Type B pancreatic cell (in vitro differentiated cells): ENCODE measurements at regions not wholly inside any gene's neighbourhood (a gene's known extent, or its start where the extent isn't known, plus 50 kb on each side); places are given as distances from the start of the nearest gene placed in this dataset.

Experiments
- DNase-seq: peaks from one replicate; pipeline ENCODE4 v3.0.0; 2021; ENCODE audit warnings: mixed read lengths; ENCODE audit not compliant: unreplicated experiment; ENCODE audit errors: extremely low spot score
- H3K27ac Mint-ChIP-seq: 2 replicates; pipeline ENCODE4 v1.8.0; 2021; ENCODE audit warnings: mild to moderate bottlenecking, mixed read lengths
- H3K27me3 Mint-ChIP-seq: 2 replicates; pipeline ENCODE4 v1.8.0; 2021; ENCODE audit warnings: mixed read lengths
- H3K36me3 Mint-ChIP-seq: 2 replicates; pipeline ENCODE4 v1.8.0; 2021; ENCODE audit warnings: mixed read lengths
- H3K4me1 Mint-ChIP-seq: one replicate; pipeline ENCODE4 v1.8.0; 2021; ENCODE audit warnings: mixed read lengths; ENCODE audit not compliant: unreplicated experiment
- H3K4me3 Mint-ChIP-seq: 2 replicates; pipeline ENCODE4 v1.8.0; 2021; ENCODE audit warnings: mild to moderate bottlenecking, mixed read lengths
- H3K9me3 Mint-ChIP-seq: 2 replicates; pipeline ENCODE4 v1.8.0; 2021; ENCODE audit warnings: mixed read lengths
- TF ChIP-seq, protein P1 (sequence below): fragments of 200-600 bp; sonication (generic); conservative IDR thresholded peaks from 2 replicates; pipeline ENCODE4 v1.5.0; 2021; ENCODE audit warnings: antibody characterized with exemption, mild to moderate bottlenecking

DNA sequence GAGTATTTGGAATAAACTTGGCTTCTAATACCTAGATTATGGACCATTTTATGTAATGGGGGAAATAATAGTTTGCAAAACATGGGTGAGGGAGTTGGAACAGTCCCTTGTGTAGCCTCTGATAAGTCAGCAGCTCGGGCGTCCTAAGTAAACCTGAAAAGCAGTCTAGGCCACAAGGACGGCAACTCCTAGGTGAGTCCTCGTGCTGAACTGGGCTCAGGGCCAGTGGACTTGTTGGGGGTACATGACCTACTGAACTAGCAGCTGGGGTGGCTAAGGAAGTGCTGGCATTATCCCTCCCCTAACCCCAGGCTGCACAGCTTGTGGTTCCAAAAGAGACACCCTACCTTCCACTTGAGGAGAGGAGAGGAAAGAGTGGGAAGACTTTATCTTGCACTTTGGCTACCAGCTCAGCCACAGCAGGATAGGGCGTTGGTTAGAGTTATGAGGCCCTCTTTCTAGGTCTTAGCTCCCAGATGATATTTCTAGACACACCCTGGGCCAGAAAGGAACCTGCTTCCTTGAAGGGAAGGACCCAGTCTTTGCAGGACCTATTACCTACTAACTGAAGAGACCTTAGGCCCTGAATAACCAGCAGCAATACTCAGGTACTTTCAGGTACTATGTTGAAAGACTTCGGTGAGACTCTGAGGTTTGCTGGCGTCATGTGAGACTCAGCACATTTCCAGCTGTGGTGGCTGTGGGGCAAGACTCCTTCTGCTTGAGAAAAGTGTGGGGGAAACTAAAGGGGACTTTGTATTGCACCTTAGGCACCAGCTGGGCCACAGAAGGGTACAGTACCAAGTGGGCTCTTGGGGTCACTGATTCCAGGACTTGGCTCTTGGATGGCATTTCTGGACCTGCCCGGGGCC is 71.0 kb downstream of the AQP4 start:
- DNase-seq = no peak
- no peak overlapping the region for H3K27ac Mint-ChIP-seq
- H3K36me3 Mint-ChIP-seq = no peaks in the 10 kb centered on the region
- H3K4me1 Mint-ChIP-seq = no peaks in the 10 kb centered on the region
- H3K9me3 Mint-ChIP-seq = no peaks in the 10 kb centered on the region
- H3K27me3 Mint-ChIP-seq = no peaks in the 10 kb centered on the region
- TF ChIP-seq, protein P1, sequence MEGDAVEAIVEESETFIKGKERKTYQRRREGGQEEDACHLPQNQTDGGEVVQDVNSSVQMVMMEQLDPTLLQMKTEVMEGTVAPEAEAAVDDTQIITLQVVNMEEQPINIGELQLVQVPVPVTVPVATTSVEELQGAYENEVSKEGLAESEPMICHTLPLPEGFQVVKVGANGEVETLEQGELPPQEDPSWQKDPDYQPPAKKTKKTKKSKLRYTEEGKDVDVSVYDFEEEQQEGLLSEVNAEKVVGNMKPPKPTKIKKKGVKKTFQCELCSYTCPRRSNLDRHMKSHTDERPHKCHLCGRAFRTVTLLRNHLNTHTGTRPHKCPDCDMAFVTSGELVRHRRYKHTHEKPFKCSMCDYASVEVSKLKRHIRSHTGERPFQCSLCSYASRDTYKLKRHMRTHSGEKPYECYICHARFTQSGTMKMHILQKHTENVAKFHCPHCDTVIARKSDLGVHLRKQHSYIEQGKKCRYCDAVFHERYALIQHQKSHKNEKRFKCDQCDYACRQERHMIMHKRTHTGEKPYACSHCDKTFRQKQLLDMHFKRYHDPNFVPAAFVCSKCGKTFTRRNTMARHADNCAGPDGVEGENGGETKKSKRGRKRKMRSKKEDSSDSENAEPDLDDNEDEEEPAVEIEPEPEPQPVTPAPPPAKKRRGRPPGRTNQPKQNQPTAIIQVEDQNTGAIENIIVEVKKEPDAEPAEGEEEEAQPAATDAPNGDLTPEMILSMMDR = no peak
- no peak overlapping the region for H3K4me3 Mint-ChIP-seq

DNA sequence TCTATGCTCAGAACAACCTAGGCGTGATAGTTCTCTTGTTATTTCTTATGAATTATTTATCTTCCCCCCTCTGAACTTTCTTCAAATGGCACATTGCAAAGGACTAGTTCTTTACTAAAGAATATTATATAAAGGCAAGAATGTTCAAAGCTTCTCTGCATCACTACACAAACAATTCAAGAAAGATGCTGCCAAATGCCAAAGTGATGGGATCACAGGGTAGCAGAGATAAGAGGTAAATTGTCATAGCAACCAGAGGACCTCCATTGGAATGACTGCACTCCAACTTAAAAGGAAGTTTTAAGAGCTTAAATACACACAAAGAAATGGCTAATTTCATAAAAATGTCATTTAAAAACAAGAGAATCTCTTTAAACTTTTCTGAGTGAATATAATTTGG is 72.8 kb downstream of the AQP4 start:
- H3K4me1 Mint-ChIP-seq = peaks cover 5% of the 10 kb centered on the region
- TF ChIP-seq, protein P1 = no peak
- no peaks in the 10 kb centered on the region for H3K9me3 Mint-ChIP-seq
- H3K27ac Mint-ChIP-seq = no peak overlapping the region
- no peak for DNase-seq
- no peaks in the 10 kb centered on the region for H3K27me3 Mint-ChIP-seq
- H3K36me3 Mint-ChIP-seq = no peaks in the 10 kb centered on the region
- H3K4me3 Mint-ChIP-seq = no peak overlapping the region

DNA sequence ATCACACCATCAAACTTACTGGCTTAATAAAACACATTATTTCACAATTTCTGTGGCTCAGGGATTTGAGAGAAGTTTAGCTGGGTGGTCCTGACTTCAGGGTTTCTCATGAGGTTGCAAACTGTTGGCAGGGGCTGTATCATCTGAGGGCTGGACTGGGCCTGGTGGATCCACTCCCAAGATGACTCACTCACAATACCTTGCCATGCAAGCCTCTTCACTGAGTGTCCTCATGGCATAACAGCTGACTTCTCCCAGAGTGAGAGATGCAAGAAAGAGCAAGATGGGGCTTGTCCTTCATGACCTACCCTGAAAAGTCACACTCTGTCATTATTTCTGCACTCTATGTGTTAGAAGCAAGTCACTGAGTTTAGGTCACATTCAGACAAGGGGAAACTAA is 73.8 kb downstream of the AQP4 start:
- Mint-ChIP-seq H3K36me3 (no peaks in the 10 kb centered on the region), H3K4me1 (peaks cover 5% of the 10 kb centered on the region), H3K27me3 (no peaks in the 10 kb centered on the region), H3K27ac (no peak overlapping the region), H3K9me3 (no peaks in the 10 kb centered on the region), H3K4me3 (no peak overlapping the region)
- DNase-seq = no peak
- TF ChIP-seq, protein P1 = no peak

DNA sequence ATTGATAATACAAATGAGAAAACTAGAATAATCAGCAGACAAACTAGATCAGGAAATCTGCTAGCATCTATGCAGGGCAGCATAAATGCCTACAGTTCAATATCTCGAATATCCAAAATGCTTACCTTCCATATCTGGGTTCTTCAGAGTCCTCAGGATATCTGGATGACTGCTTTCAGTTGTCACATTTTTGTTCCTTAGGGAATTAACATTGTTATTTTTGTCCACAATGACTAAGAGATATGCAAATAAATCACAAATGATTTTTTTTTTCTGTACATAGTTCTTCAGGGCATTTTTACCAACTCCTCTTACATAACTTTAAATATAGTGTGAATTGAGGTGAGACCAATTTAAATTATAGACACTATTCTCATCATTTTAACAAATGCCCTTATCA is 80.9 kb downstream of the AQP4 start:
- no peak overlapping the region for H3K4me3 Mint-ChIP-seq
- peaks cover 7% of the 10 kb centered on the region for H3K27me3 Mint-ChIP-seq
- no peak for DNase-seq
- TF ChIP-seq, protein P1 = no peak
- H3K9me3 Mint-ChIP-seq = no peaks in the 10 kb centered on the region
- H3K4me1 Mint-ChIP-seq = peaks cover 21% of the 10 kb centered on the region
- no peak overlapping the region for H3K27ac Mint-ChIP-seq
- no peaks in the 10 kb centered on the region for H3K36me3 Mint-ChIP-seq

DNA sequence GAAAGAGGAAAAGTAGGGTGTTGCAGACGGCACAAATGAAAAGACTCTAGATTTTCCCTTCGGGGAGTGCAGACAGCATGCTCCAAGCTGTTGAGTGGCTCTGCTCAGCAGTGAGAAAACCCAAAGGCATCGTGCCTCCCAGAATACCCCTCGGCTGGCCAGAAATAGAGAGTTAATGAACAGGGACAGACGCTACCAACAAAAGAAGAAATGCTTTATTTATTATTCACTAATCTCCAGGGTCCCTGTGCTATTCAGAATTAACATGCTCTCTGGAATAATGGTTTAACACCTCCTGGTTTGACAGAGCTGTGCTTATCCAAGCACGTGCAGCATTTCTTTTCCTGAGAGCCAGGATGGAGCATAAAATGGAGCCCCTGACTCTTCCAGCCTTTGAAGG is 82.3 kb downstream of the AQP4 start:
- peaks cover 21% of the 10 kb centered on the region for H3K4me1 Mint-ChIP-seq
- H3K9me3 Mint-ChIP-seq = no peaks in the 10 kb centered on the region
- TF ChIP-seq, protein P1 = no peak

More for the DNA sequence above, 82.3 kb downstream of the AQP4 start:
- no peaks in the 10 kb centered on the region for H3K36me3 Mint-ChIP-seq
- peaks cover 7% of the 10 kb centered on the region for H3K27me3 Mint-ChIP-seq
- H3K4me3 Mint-ChIP-seq = no peak overlapping the region
- DNase-seq = no peak
- H3K27ac Mint-ChIP-seq = no peak overlapping the region
